Left ventricle myocardium superior (tissue), 1 donor: ENCODE measurements at regions not wholly inside any gene's neighbourhood (a gene's known extent, or its start where the extent isn't known, plus 50 kb on each side); places are given as distances from the start of the nearest gene placed in this dataset.

Experiments used
- ATAC-seq: fragments of 200-7000 bp; cut with Tn5 transposase; one replicate; pipeline ENCODE4 v1.9.1; 2020; ENCODE audit warnings: mild to moderate bottlenecking, moderate library complexity
- DNase-seq: peaks from one replicate; pipeline ENCODE4 v3.0.0-alpha.2; 2020
- intact Hi-C: fragments of 100-400 bp; cut with micrococcal nuclease; formaldehyde crosslinking; loops from one replicate; pipeline ENCODE4 v1.11.0; 2022
- donor health status: DM: no; HTN: yes; CAD: no; lungs with severe emphysema.

DNA sequence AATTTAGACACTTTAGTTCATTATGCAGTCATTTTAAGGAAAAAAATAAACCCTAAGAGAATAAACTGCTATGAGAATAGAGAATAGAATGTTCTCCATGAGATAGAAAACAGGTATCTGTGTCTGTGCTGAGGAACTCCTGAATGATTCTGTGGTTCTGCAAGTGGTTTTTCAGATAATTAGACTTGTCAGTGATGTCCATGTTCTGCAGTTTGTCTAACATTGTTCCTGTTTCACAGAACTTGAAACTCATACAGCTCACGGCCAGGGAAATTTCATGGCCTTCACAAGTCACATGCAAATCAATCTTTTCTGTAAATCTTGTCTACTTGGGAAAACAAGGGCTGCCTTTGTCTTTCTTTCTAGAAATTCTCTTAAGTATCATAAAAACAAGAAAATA is 73.4 kb upstream of the HMGCLL1 start:
- ATAC-seq (no peak), DNase-seq (no peak)
- intact Hi-C loops: no loop called here

DNA sequence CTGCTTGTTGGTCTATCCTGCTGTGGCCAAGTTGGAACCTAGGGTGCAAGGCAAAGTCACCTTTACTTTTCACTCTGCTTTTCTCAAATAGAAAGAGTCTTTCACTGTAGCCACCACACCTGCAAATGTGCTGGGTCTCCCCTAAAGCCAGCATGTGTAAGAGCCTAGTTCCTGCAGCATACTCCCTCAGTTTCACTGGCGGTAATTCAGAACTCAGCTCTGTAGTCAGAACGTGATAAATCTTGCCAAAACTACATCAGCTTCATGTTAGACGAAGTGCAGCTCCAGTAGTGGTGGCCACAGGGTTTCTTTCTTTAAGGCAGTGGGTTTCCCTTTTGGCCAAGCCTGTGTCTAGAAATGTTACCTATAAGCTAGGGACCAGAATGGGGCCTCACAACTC is 72.0 kb upstream of the HMGCLL1 start:
- intact Hi-C loops: no loop called here
- no peak for DNase-seq
- ATAC-seq: no peak

DNA sequence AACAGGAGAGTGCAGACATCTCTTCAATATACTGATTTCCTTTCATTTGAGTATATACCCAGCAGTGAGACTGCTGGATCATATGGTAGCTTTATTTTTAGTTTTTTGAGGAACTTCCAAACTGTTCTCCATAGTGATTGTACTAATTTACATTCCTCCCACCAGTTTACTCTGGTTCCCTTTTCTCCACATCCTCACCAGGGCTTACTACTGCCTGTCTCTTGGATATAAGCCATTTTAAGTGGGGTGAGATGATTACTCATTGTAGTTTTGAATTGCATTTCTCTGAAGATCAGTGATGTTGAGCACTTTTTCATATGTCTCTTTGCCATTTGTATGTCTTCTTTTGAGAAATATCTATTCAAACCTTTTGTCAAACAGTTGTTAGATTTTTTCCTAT is 64.9 kb upstream of the HMGCLL1 start:
- intact Hi-C loops: no loop called here
- DNase-seq: no peak
- ATAC-seq: no peak

DNA sequence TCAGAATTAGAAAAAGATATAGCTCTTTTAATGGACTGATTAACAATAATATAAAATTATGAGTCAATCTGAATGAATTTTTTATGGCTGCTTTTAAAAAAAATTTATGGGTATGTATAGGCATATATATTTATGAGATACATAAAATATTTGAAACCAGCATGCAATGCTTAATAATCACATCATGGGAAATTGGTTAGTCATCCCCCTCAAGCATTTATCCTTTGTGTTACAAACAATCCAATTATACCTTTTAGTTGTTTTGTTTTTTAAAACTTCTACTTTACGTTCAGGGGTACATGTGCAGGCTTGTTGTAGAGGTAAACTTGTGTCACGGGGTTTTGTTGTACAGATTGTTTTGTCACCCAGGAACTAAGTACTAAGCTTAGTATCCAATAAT is 63.4 kb upstream of the HMGCLL1 start:
- no peak for ATAC-seq
- DNase-seq: no peak
- intact Hi-C loops: no loop called here

DNA sequence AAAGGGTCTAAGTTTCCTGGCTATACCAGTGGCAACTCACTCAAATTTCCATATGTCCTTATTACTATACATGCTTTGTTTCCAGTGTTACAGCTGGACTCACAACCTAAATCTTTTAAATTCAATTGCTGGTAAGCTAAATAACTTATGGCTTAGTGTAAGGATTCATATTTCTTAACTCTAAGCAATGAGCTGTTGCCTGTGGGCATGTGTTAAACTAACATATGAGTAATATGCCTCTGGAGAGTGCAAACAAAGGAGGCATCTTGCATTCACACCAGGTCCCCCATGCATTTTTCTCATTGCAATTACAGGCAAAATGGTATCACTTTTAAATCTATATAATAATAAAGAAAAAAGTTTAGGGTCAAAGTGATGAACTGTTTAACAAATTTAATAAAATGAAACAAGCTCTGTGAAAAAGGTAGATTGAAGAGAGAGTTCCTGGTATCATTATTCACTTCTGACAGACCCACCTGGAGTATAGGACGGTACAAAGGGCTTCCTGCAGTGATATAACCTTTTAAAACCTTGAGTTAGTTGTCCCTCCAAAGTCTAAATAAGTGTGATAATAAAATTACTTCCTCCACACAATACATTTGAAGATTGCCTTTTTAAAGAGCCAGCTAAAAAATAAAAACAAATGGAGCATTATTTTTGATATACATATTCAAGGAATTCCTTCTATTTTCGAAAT is 57.6 kb upstream of the HMGCLL1 start:
- intact Hi-C loops: no loop called here
- ATAC-seq: no peak
- DNase-seq: no peak

DNA sequence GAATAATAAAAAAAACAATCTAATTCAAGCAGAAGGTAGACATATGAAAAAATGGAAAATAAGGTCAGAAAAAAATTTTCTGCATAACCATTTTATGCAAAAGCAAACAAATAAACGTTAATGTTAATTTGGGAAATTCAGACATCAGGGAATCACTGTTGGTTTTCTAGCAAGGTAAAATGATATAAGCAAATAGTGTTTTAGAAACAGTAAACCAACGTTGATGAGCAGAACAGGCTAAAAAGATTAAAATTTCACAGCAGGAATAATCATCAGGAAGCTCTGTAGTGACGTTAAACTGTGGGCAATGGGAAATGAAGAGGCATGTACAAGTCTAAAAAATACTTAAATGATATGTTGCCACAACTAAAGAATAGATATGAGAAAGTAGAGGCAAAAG is 54.5 kb upstream of the HMGCLL1 start:
- ATAC-seq (no peak), DNase-seq (no peak)
- intact Hi-C loops: no loop called here

DNA sequence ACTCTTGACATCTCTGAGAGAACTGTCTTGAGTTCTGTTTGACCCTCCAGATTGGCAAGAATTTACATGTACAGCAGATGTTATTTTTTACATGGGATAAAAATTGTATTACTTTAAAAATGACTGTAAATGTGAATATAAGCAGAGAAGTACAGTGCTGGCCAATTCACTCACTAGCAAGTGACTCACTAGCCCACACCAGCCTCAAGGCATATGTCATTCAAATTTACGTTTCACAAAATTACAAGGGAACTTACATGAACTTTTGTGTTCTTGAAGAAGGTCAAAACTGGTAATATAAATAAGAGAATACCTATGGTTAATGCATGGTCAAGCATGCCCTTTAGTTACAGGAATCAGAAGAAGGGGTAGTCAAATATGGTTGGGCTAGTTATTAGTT is 54.0 kb upstream of the HMGCLL1 start:
- no peak for DNase-seq
- intact Hi-C loops: no loop called here
- no peak for ATAC-seq
